GM18505 (cell line): ENCODE measurements at regions not wholly inside any gene's neighbourhood (a gene's known extent, or its start where the extent isn't known, plus 50 kb on each side); places are given as distances from the start of the nearest gene placed in this dataset.

ENCODE experiments used
- ATAC-seq: cut with Tn5 transposase; IDR thresholded peaks from one replicate; pipeline ENCODE4 v1.9.1; 2021; ENCODE audit not compliant: unreplicated experiment
- POLR2A ChIP-seq: IDR thresholded peaks from 4 replicates; pipeline ENCODE4 v1.6.1; 2011; ENCODE audit warnings: borderline replicate concordance; ENCODE audit not compliant: insufficient read depth, insufficient read length; ENCODE audit errors: extremely low read depth

GRCh38 chr3:71979175-71979574 is 194.2 kb upstream of the PROK2 start:
- ATAC-seq, result no peak
- no peak for TF ChIP-seq POLR2A

GRCh38 chr3:71978150-71978721 is 193.3 kb upstream of the PROK2 start:
- no peak for TF ChIP-seq POLR2A
- peak; percentile 82 for ATAC-seq

GRCh38 chr3:71977525-71977924 is 192.6 kb upstream of the PROK2 start:
- no peak for TF ChIP-seq POLR2A
- ATAC-seq, result no peak

GRCh38 chr3:71975573-71975972 is 190.6 kb upstream of the PROK2 start:
- no peak for TF ChIP-seq POLR2A
- ATAC-seq, result no peak

GRCh38 chr3:71974786-71975185 is 189.8 kb upstream of the PROK2 start:
- no peak for ATAC-seq
- TF ChIP-seq POLR2A, result no peak

- no peak for TF ChIP-seq POLR2A
- ATAC-seq, result no peak
Measured at GRCh38 chr3:71973274-71974030, 188.5 kb upstream of the PROK2 start.

- no peak for TF ChIP-seq POLR2A
- ATAC-seq, result no peak
Measured at GRCh38 chr3:71972031-71972430, 187.1 kb upstream of the PROK2 start.

- no peak for ATAC-seq
- no peak for TF ChIP-seq POLR2A
Measured at GRCh38 chr3:71968544-71968943, 183.6 kb upstream of the PROK2 start.

- TF ChIP-seq POLR2A, result no peak
- no peak for ATAC-seq
Measured at GRCh38 chr3:71966185-71966584, 181.2 kb upstream of the PROK2 start.

GRCh38 chr3:71964170-71964569 is 179.2 kb upstream of the PROK2 start:
- ATAC-seq, result no peak
- TF ChIP-seq POLR2A, result no peak

GRCh38 chr3:71962561-71963240 is 177.8 kb upstream of the PROK2 start:
- no peak for TF ChIP-seq POLR2A
- no peak for ATAC-seq

GRCh38 chr3:71961891-71962290 is 176.9 kb upstream of the PROK2 start:
- no peak for TF ChIP-seq POLR2A
- ATAC-seq, result no peak

GRCh38 chr3:71961378-71961777 is 176.4 kb upstream of the PROK2 start:
- TF ChIP-seq POLR2A, result no peak
- ATAC-seq, result no peak

GRCh38 chr3:71958533-71958932 is 173.6 kb upstream of the PROK2 start:
- TF ChIP-seq POLR2A, result no peak
- ATAC-seq, result no peak
